GM21619 (cell line): ENCODE measurements at regions not wholly inside any gene's neighbourhood (a gene's known extent, or its start where the extent isn't known, plus 50 kb on each side); places are given as distances from the start of the nearest gene placed in this dataset.

Experiments
- ATAC-seq: cut with Tn5 transposase; IDR thresholded peaks from one replicate; pipeline ENCODE4 v1.9.1; 2021; ENCODE audit not compliant: unreplicated experiment

GRCh38 chr2:80887841-80888378 lies 583.4 kb upstream of the LRRTM1 start:
- ATAC-seq, result no peak

- no peak for ATAC-seq
These were observed 569.8 kb upstream of the LRRTM1 start for GRCh38 chr2:80874374-80874773.

GRCh38 chr2:80869858-80870438 lies 565.4 kb upstream of the LRRTM1 start:
- no peak for ATAC-seq

GRCh38 chr2:80863147-80863714 lies 558.7 kb upstream of the LRRTM1 start:
- ATAC-seq, result no peak

- ATAC-seq, result no peak
These were observed 554.4 kb upstream of the LRRTM1 start for GRCh38 chr2:80858965-80859364.

- no peak for ATAC-seq
These were observed 551.7 kb upstream of the LRRTM1 start for GRCh38 chr2:80856227-80856626.

GRCh38 chr2:80854831-80855230 lies 550.3 kb upstream of the LRRTM1 start:
- no peak for ATAC-seq

- ATAC-seq, result no peak
These were observed 548.2 kb upstream of the LRRTM1 start for GRCh38 chr2:80852808-80853139.

- no peak for ATAC-seq
These were observed 547.7 kb upstream of the LRRTM1 start for GRCh38 chr2:80852079-80852807.

- no peak for ATAC-seq
These were observed 526.3 kb upstream of the LRRTM1 start for GRCh38 chr2:80830891-80831290.

GRCh38 chr2:80822999-80823398 lies 518.4 kb upstream of the LRRTM1 start:
- ATAC-seq, result no peak

GRCh38 chr2:80815259-80815658 lies 510.7 kb upstream of the LRRTM1 start:
- ATAC-seq, result no peak

GRCh38 chr2:80786584-80786983 lies 482.0 kb upstream of the LRRTM1 start:
- ATAC-seq, result no peak

- ATAC-seq, result no peak
These were observed 474.2 kb upstream of the LRRTM1 start for GRCh38 chr2:80778704-80779103.

- ATAC-seq, result no peak
These were observed 444.0 kb upstream of the LRRTM1 start for GRCh38 chr2:80748592-80748991.

- no peak for ATAC-seq
These were observed 432.5 kb upstream of the LRRTM1 start for GRCh38 chr2:80737047-80737446.

GRCh38 chr2:80725001-80725400 lies 420.4 kb upstream of the LRRTM1 start:
- no peak for ATAC-seq

GRCh38 chr2:80722803-80723202 lies 418.3 kb upstream of the LRRTM1 start:
- ATAC-seq, result no peak

GRCh38 chr2:80719607-80720006 lies 415.1 kb upstream of the LRRTM1 start:
- no peak for ATAC-seq

GRCh38 chr2:80715433-80715832 lies 410.9 kb upstream of the LRRTM1 start:
- ATAC-seq, result no peak

- ATAC-seq, result no peak
These were observed 407.4 kb upstream of the LRRTM1 start for GRCh38 chr2:80711915-80712314.

- ATAC-seq, result no peak
These were observed 402.4 kb upstream of the LRRTM1 start for GRCh38 chr2:80706951-80707350.
